ENCODE measurements at regions not wholly inside any gene's neighbourhood (a gene's known extent, or its start where the extent isn't known, plus 50 kb on each side); places are given as distances from the start of the nearest gene placed in this dataset.

DNA sequence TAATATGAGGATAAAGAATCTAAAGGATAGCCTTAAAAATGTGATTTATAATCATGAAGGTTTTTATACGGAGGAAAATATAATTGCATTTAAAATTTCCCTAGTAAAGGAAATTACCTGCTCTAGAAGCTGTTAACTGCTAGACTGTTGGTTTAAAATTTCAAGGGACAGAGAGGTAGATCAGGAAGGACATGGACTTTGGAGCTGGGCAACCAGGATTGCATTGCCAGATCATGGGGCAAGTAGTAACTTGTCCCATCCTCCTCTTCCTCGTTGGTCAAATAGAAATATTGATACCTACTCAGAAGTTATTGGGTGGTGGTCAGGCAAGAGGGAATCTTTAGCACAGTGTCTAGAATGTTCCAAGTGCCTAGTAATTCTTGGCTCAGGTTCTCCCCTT lies 525.1 kb downstream of the MFSD1 start:
- TF ChIP-seq POLR2AphosphoS5 (IDR thresholded peaks at IDR 0.05; ENCODE audit: low read depth, low read length) = no peak
- TF ChIP-seq YY1 (IDR thresholded peaks at IDR 0.05; ENCODE audit: extremely low read depth, insufficient replicate concordance, low read depth, low read length) = no peak
- TF ChIP-seq JUND (IDR thresholded peaks at IDR 0.05) = no peak
- TF ChIP-seq, protein P1, sequence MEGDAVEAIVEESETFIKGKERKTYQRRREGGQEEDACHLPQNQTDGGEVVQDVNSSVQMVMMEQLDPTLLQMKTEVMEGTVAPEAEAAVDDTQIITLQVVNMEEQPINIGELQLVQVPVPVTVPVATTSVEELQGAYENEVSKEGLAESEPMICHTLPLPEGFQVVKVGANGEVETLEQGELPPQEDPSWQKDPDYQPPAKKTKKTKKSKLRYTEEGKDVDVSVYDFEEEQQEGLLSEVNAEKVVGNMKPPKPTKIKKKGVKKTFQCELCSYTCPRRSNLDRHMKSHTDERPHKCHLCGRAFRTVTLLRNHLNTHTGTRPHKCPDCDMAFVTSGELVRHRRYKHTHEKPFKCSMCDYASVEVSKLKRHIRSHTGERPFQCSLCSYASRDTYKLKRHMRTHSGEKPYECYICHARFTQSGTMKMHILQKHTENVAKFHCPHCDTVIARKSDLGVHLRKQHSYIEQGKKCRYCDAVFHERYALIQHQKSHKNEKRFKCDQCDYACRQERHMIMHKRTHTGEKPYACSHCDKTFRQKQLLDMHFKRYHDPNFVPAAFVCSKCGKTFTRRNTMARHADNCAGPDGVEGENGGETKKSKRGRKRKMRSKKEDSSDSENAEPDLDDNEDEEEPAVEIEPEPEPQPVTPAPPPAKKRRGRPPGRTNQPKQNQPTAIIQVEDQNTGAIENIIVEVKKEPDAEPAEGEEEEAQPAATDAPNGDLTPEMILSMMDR (IDR thresholded peaks at IDR 0.05 in 2 of 3, conservative IDR thresholded peaks at IDR 0.05 in 1 of 3; ENCODE audit: borderline replicate concordance in 1 of 3, insufficient read depth in 1 of 3, low read depth in 2 of 3, low read length in 2 of 3) = no peak
- no peak for TF ChIP-seq FOSL1 (IDR thresholded peaks at IDR 0.05; ENCODE audit: low read depth)
- TF ChIP-seq POLR2A (IDR thresholded peaks at IDR 0.05; ENCODE audit: borderline replicate concordance, extremely low read depth, insufficient read depth, insufficient read length) = no peak

Data from HCT116 (cell line).